ENCODE measurements at regions not wholly inside any gene's neighbourhood (a gene's known extent, or its start where the extent isn't known, plus 50 kb on each side); places are given as distances from the start of the nearest gene placed in this dataset.

GRCh38 chr7:46191296-46191695, 270.2 kb upstream of the IGFBP3 start:
- no peak for TF ChIP-seq SIN3A (conservative IDR thresholded peaks at IDR 0.05 in 1 of 2, IDR thresholded peaks at IDR 0.05 in 1 of 2; ENCODE audit: low read depth in 1 of 2, low read length in 2 of 2)
- TF ChIP-seq POLR2AphosphoS5 (IDR thresholded peaks at IDR 0.05; ENCODE audit: low read depth, low read length): no peak
- no peak for TF ChIP-seq ZNF274 (IDR thresholded peaks at IDR 0.05; ENCODE audit: borderline replicate concordance, extremely low read depth, low read length)
- no peak for TF ChIP-seq BACH1 (IDR thresholded peaks at IDR 0.05; ENCODE audit: low read length)
- TF ChIP-seq JUN (IDR thresholded peaks at IDR 0.05; ENCODE audit: low read depth, low read length): no peak
- TF ChIP-seq YY1 (IDR thresholded peaks at IDR 0.05; ENCODE audit: low read depth, low read length): no peak
- TF ChIP-seq PHF8 (conservative IDR thresholded peaks at IDR 0.05; ENCODE audit: low read depth, low read length): no peak
- no peak for TF ChIP-seq KDM5A (IDR thresholded peaks at IDR 0.05; ENCODE audit: low read length)
- TF ChIP-seq EZH2 (IDR thresholded peaks at IDR 0.05; ENCODE audit: low read depth, low read length, severe bottlenecking): no peak
- TF ChIP-seq GABPA (IDR thresholded peaks at IDR 0.05; ENCODE audit: borderline replicate concordance, insufficient read depth, low read length): no peak
- no peak for TF ChIP-seq CBX5 (IDR thresholded peaks at IDR 0.05; ENCODE audit: low read depth, low read length)
- no peak for TF ChIP-seq SRF (IDR thresholded peaks at IDR 0.05; ENCODE audit: low read depth, low read length)
- TF ChIP-seq BCL11A (IDR thresholded peaks at IDR 0.05; ENCODE audit: low read depth in 2 of 2, low read length in 2 of 2): no peak
- no peak for TF ChIP-seq JUND (IDR thresholded peaks at IDR 0.05; ENCODE audit: low read length)

Data from H1 (cell line).